H1 (cell line): ENCODE measurements at regions not wholly inside any gene's neighbourhood (a gene's known extent, or its start where the extent isn't known, plus 50 kb on each side); places are given as distances from the start of the nearest gene placed in this dataset.

Experiments
- CTCF ChIA-PET: fragments of 300-600 bp; sonication (Branson Sonifier 250); formaldehyde crosslinking; loops from one replicate; lab custom pipeline; 2021; ENCODE audit not compliant: partially characterized antibody; lab: Charles Lee
- POLR2A ChIA-PET: fragments of 300-600 bp; sonication (Branson Sonifier 250); formaldehyde crosslinking; loops from one replicate; lab custom pipeline; 2021; ENCODE audit warnings: inconsistent platforms; ENCODE audit not compliant: partially characterized antibody; lab: Charles Lee
- DNase-seq, 2 experiments: peaks; one replicate each; pipeline versions ENCODE4 v3.0.0 to v3.0.0-alpha.2; 2010 to 2022; ENCODE audit warnings: low spot score in 2 of 2, low read depth in 1 of 2, mixed read lengths in 1 of 2
- FAIRE-seq: peaks from 2 replicates; lab custom pipeline; 2011; peaks lifted over from hg19 to GRCh38; lab: Jason Lieb, UNC
- H2AFZ ChIP-seq: 2 replicates; pipeline ENCODE4 v1.8.1; 2012; ENCODE audit warnings: low read length, inconsistent platforms
- H2AK5ac ChIP-seq: 2 replicates; pipeline ENCODE4 v1.6.1; 2013; ENCODE audit warnings: low read depth, low read length
- H2BK120ac ChIP-seq: replicated peaks from 2 replicates; pipeline ENCODE3; 2013; ENCODE audit warnings: low read depth, low read length, inconsistent platforms
- H2BK12ac ChIP-seq: 2 replicates; pipeline ENCODE4 v1.6.1; 2013; ENCODE audit warnings: low read depth, low read length
- H2BK15ac ChIP-seq: 2 replicates; pipeline ENCODE4 v1.6.1; 2013; ENCODE audit warnings: low read length
- H2BK20ac ChIP-seq: 2 replicates; pipeline ENCODE4 v1.6.1; 2013; ENCODE audit warnings: low read length
- H2BK5ac ChIP-seq: 2 replicates; pipeline ENCODE4 v1.6.1; 2013; ENCODE audit warnings: low read depth, low read length
- H3K14ac ChIP-seq: 2 replicates; pipeline ENCODE4 v1.6.1; 2013; ENCODE audit warnings: inconsistent platforms; ENCODE audit not compliant: insufficient read length
- H3K18ac ChIP-seq: 2 replicates; pipeline ENCODE4 v1.6.1; 2013; ENCODE audit warnings: low read length; ENCODE audit errors: extremely low read depth
- H3K23ac ChIP-seq: 2 replicates; pipeline ENCODE4 v1.6.1; 2013; ENCODE audit warnings: inconsistent platforms; ENCODE audit not compliant: insufficient read length
- H3K23me2 ChIP-seq: 2 replicates; pipeline ENCODE4 v1.6.1; 2013; ENCODE audit warnings: low read depth, low read length
- H3K27ac ChIP-seq: 2 replicates; pipeline ENCODE4 v1.6.1; 2011; ENCODE audit warnings: low read depth, low read length, inconsistent platforms
- H3K27me3 ChIP-seq, 4 experiments: replicated peaks in 1 of 4; 1 replicate in 1 of 4; 2 replicates in 3 of 4; pipeline versions ENCODE4 v1.6.1 to v1.8.1; 2011 to 2013; ENCODE audit warnings: low read length in 3 of 4, mild to moderate bottlenecking in 3 of 4, inconsistent platforms in 2 of 4, mixed read lengths in 2 of 4, moderate library complexity in 1 of 4; ENCODE audit not compliant: control insufficient read depth in 3 of 4, insufficient read depth in 3 of 4; ENCODE audit errors: extremely low read depth in 1 of 4
- H3K36me3 ChIP-seq, 4 experiments: 2 replicates each; pipeline versions ENCODE4 v1.6.1 to v1.8.1; 2011 to 2013; ENCODE audit warnings: mild to moderate bottlenecking in 4 of 4, low read length in 3 of 4, moderate library complexity in 2 of 4, control low read depth in 1 of 4, inconsistent platforms in 1 of 4; ENCODE audit not compliant: insufficient read depth in 4 of 4, control insufficient read depth in 2 of 4
- H3K4ac ChIP-seq: replicated peaks from 2 replicates; pipeline ENCODE3; 2013; ENCODE audit warnings: low read length, low read depth, mixed read lengths, inconsistent platforms; ENCODE audit not compliant: insufficient read length
- H3K4me1 ChIP-seq, 4 experiments: replicated peaks in 1 of 4; 1 replicate in 1 of 4; 2 replicates in 3 of 4; pipeline versions ENCODE4 v1.6.1 to v1.8.1; 2011 to 2013; ENCODE audit warnings: low read length in 3 of 4, inconsistent platforms in 2 of 4, mixed read lengths in 1 of 4; ENCODE audit not compliant: insufficient read depth in 4 of 4, control insufficient read depth in 3 of 4
- H3K4me2 ChIP-seq, 2 experiments: 2 replicates each; pipeline versions ENCODE4 v1.6.1 to v1.8.1; 2011 to 2013; ENCODE audit warnings: low read depth in 2 of 2, low read length in 2 of 2, control low read depth in 1 of 2, inconsistent platforms in 1 of 2, mild to moderate bottlenecking in 1 of 2; ENCODE audit not compliant: insufficient read depth in 1 of 2
- H3K4me3 ChIP-seq, 4 experiments: fragments of 200-600, 300-600 bp in 1 of 4; sonication (generic), shearing (Covaris generic), sonication (Bioruptor Twin) in 1 of 4; 2 replicates each; pipeline versions ENCODE4 v1.5.1 to v1.8.1; 2011 to 2016; ENCODE audit warnings: low read length in 4 of 4, low read depth in 3 of 4, control low read depth in 2 of 4, inconsistent platforms in 2 of 4, mild to moderate bottlenecking in 2 of 4, mixed read lengths in 1 of 4, moderate library complexity in 1 of 4; ENCODE audit not compliant: insufficient read depth in 2 of 4; ENCODE audit errors: extremely low read depth in 1 of 4
- H3K56ac ChIP-seq: replicated peaks from 2 replicates; pipeline ENCODE3; 2013; ENCODE audit warnings: low read depth, mild to moderate bottlenecking, mixed read lengths, low read length, inconsistent platforms; ENCODE audit not compliant: insufficient read length
- H3K79me1 ChIP-seq: 2 replicates; pipeline ENCODE4 v1.6.1; 2013; ENCODE audit warnings: low read depth, low read length, control low read depth
- H3K79me2 ChIP-seq, 2 experiments: 2 replicates each; pipeline versions ENCODE4 v1.6.1 to v1.8.1; 2012 to 2013; ENCODE audit warnings: low read length in 2 of 2, mild to moderate bottlenecking in 2 of 2, inconsistent platforms in 1 of 2; ENCODE audit not compliant: insufficient read depth in 2 of 2, control insufficient read depth in 1 of 2
- H3K9ac ChIP-seq, 4 experiments: replicated peaks in 1 of 4; 1 replicate in 1 of 4; 2 replicates in 3 of 4; pipeline versions ENCODE4 v1.6.1 to v1.8.1; 2011 to 2013; ENCODE audit warnings: low read depth in 3 of 4, low read length in 3 of 4, control low read depth in 2 of 4, mild to moderate bottlenecking in 2 of 4, moderate library complexity in 2 of 4, inconsistent platforms in 1 of 4; ENCODE audit errors: extremely low read depth in 1 of 4
- H3K9me3 ChIP-seq, 2 experiments: 2 replicates each; pipeline versions ENCODE4 v1.6.1 to v1.8.1; 2012 to 2013; ENCODE audit warnings: mild to moderate bottlenecking in 2 of 2, moderate library complexity in 2 of 2, control low read depth in 1 of 2, inconsistent platforms in 1 of 2, low read depth in 1 of 2, low read length in 1 of 2, mixed read lengths in 1 of 2; ENCODE audit not compliant: insufficient read depth in 2 of 2
- H4K20me1 ChIP-seq, 2 experiments: replicated peaks in 1 of 2; 2 replicates each; pipeline versions ENCODE3 to v1.8.1; 2011 to 2013; ENCODE audit warnings: inconsistent platforms in 2 of 2, low read length in 2 of 2, mild to moderate bottlenecking in 1 of 2; ENCODE audit not compliant: insufficient read depth in 2 of 2, control insufficient read depth in 1 of 2
- H4K5ac ChIP-seq: 2 replicates; pipeline ENCODE4 v1.6.1; 2013; ENCODE audit warnings: low read length, low read depth, mixed read lengths, inconsistent platforms; ENCODE audit not compliant: insufficient read length
- H4K8ac ChIP-seq: 2 replicates; pipeline ENCODE4 v1.8.0; 2013; ENCODE audit warnings: mild to moderate bottlenecking, moderate library complexity, low read length, inconsistent platforms; ENCODE audit not compliant: insufficient read depth; ENCODE audit errors: extremely low read depth
- H4K91ac ChIP-seq: replicated peaks from 2 replicates; pipeline ENCODE3; 2013; ENCODE audit warnings: low read length, mixed read lengths, inconsistent platforms; ENCODE audit not compliant: insufficient read length
- POLR2A ChIP-seq, 2 experiments: IDR thresholded peaks; 1 replicate in 1 of 2; 2 replicates in 1 of 2; pipeline ENCODE4 v1.6.1; 2011; ENCODE audit warnings: low read depth in 2 of 2, low read length in 2 of 2, mild to moderate bottlenecking in 2 of 2; ENCODE audit errors: control extremely low read depth in 1 of 2
- SP1 ChIP-seq: IDR thresholded peaks from 2 replicates; pipeline ENCODE4 v1.6.1; 2011; ENCODE audit warnings: low read depth, low read length
- TAF1 ChIP-seq: IDR thresholded peaks from 2 replicates; pipeline ENCODE4 v1.6.1; 2011; ENCODE audit warnings: mild to moderate bottlenecking, low read depth, low read length
- TEAD4 ChIP-seq: IDR thresholded peaks from 2 replicates; pipeline ENCODE4 v1.6.1; 2012; ENCODE audit warnings: low read depth, low read length, inconsistent platforms, mixed read lengths
- YY1 ChIP-seq: IDR thresholded peaks from 2 replicates; pipeline ENCODE4 v1.6.1; 2011; ENCODE audit warnings: low read depth, mild to moderate bottlenecking, low read length
- WGBS, 2 experiments: shearing (Covaris generic) in 1 of 2; methylation state at CpG; one replicate each; pipeline versions ENCODE4 v1.1.6 to v1.1.7; 2013 to 2015; ENCODE audit warnings: low lambda C conversion rate in 2 of 2, mixed read lengths in 2 of 2, inconsistent platforms in 1 of 2, low coverage in 1 of 2, missing lambda C conversion rate in 1 of 2; ENCODE audit not compliant: insufficient replicate concordance in 2 of 2, insufficient coverage in 1 of 2, insufficient read length in 1 of 2; ENCODE audit errors: extremely low coverage in 1 of 2, missing lambda C conversion rate in 1 of 2; 5-methylcytosine and 5-hydroxymethylcytosine counted together

- Histone ChIP-seq H3K56ac (no peak overlapping the region), H3K23ac (no peak overlapping the region), H3K27me3 (no peaks in the 10 kb centered on the region), H2AK5ac (no peak overlapping the region), H4K5ac (no peak overlapping the region), H3K4me2 (no peak overlapping the region), H3K9ac (no peak overlapping the region), H2BK15ac (no peak overlapping the region), H2BK12ac (no peak overlapping the region), H3K36me3 (no peaks in the 10 kb centered on the region), H3K23me2 (peaks cover 1% of the 10 kb centered on the region; the same call in 1 of the 2 replicates), H3K4me3 (no peak overlapping the region), H3K9me3 (no peaks in the 10 kb centered on the region), H2AFZ (0 out of 2 replicates have a peak overlapping the region, but pooled peaks have one; percentile 77), H2BK120ac (no peak overlapping the region), H3K18ac (no peak overlapping the region), H2BK20ac (no peak overlapping the region), H3K14ac (no peak overlapping the region), H4K91ac (no peak overlapping the region), H3K4me1 (peaks cover 0 to under 1% (median 0%) of the 10 kb centered on the region in 4 experiments; a peak in 1 of 7 replicates), H3K27ac (no peak overlapping the region), H3K79me1 (no peaks in the 10 kb centered on the region), H4K8ac (no peak overlapping the region), H2BK5ac (no peak overlapping the region), H3K4ac (no peak overlapping the region), H3K79me2 (no peaks in the 10 kb centered on the region), H4K20me1 (no peaks in the 10 kb centered on the region)
- CTCF ChIA-PET, result no interaction called here
- FAIRE-seq (peak; percentile 48), DNase-seq (no peak)
- WGBS, 2 experiments, result 84% methylated on average over 3 of the region's 3 CpGs; no CpG with 5 or more reads in 1 of the 2 experiments
- POLR2A ChIA-PET, result no interaction called here
- peak; percentile 46; the same call in 1 of the 2 replicates for TF ChIP-seq TEAD4
- 0 out of 2 replicates have a peak, but pooled peaks have one; percentile 32 for TF ChIP-seq SP1
- no peak for TF ChIP-seq TAF1
- TF ChIP-seq POLR2A (IDR thresholded peaks at IDR 0.05; ENCODE audit: control extremely low read depth in 1 of 2, low read depth in 2 of 2, low read length in 2 of 2), result no peak
- TF ChIP-seq YY1, result 0 out of 2 replicates have a peak, but pooled peaks have one; percentile 50
Observed at GRCh38 chr3:101144105-101144504, 150.9 kb upstream of the ABI3BP start.
